H9 (cell line): ENCODE measurements at regions not wholly inside any gene's neighbourhood (a gene's known extent, or its start where the extent isn't known, plus 50 kb on each side); places are given as distances from the start of the nearest gene placed in this dataset.

ENCODE experiments used
- DNase-seq: peaks from one replicate; pipeline ENCODE4 v3.0.0-alpha.2; 2017
- H2AFZ ChIP-seq: one replicate; pipeline ENCODE4 v1.6.1; 2013; ENCODE audit warnings: mild to moderate bottlenecking, low read length, control low read depth, moderate library complexity
- H2AK5ac ChIP-seq: 2 replicates; pipeline ENCODE4 v1.6.1; 2013; ENCODE audit warnings: low read length, control low read depth, mixed read lengths; ENCODE audit not compliant: insufficient read length
- H2BK120ac ChIP-seq: one replicate; pipeline ENCODE4 v1.6.1; 2013; ENCODE audit warnings: low read depth, mild to moderate bottlenecking, low read length, control low read depth, inconsistent platforms; ENCODE audit not compliant: poor library complexity, severe bottlenecking
- H2BK12ac ChIP-seq: 2 replicates; pipeline ENCODE4 v1.6.1; 2013; ENCODE audit warnings: low read length, control low read depth, mixed read lengths, low read depth; ENCODE audit not compliant: insufficient read length
- H2BK15ac ChIP-seq: 2 replicates; pipeline ENCODE4 v1.6.1; 2013; ENCODE audit warnings: low read depth, low read length, control low read depth
- H2BK20ac ChIP-seq: one replicate; pipeline ENCODE4 v1.6.1; 2013; ENCODE audit warnings: low read depth, mild to moderate bottlenecking, low read length, control low read depth, inconsistent platforms; ENCODE audit not compliant: poor library complexity, severe bottlenecking
- H2BK5ac ChIP-seq: 2 replicates; pipeline ENCODE4 v1.6.1; 2013; ENCODE audit warnings: low read length, control low read depth, mixed read lengths; ENCODE audit not compliant: insufficient read length
- H3K14ac ChIP-seq: 2 replicates; pipeline ENCODE4 v1.6.1; 2013; ENCODE audit warnings: low read length, control low read depth; ENCODE audit not compliant: insufficient read depth
- H3K18ac ChIP-seq: 2 replicates; pipeline ENCODE4 v1.6.1; 2013; ENCODE audit warnings: low read depth, mild to moderate bottlenecking, mixed read lengths, low read length, control low read depth; ENCODE audit not compliant: insufficient read length
- H3K23ac ChIP-seq: 2 replicates; pipeline ENCODE4 v1.6.1; 2013; ENCODE audit warnings: low read length, control low read depth, mixed read lengths, low read depth; ENCODE audit not compliant: insufficient read length
- H3K23me2 ChIP-seq: 2 replicates; pipeline ENCODE4 v1.6.1; 2013; ENCODE audit warnings: low read depth, mild to moderate bottlenecking, mixed read lengths, low read length, control low read depth; ENCODE audit not compliant: insufficient read length, poor library complexity, severe bottlenecking
- H3K27ac ChIP-seq: 2 replicates; pipeline ENCODE4 v1.5.1; 2013; ENCODE audit warnings: low read length, control low read depth, mixed read lengths, low read depth; ENCODE audit not compliant: insufficient read length
- H3K27me3 ChIP-seq: 2 replicates; pipeline ENCODE4 v1.6.1; 2013; ENCODE audit warnings: low read length, control low read depth, inconsistent platforms; ENCODE audit not compliant: insufficient read depth
- H3K4ac ChIP-seq: 2 replicates; pipeline ENCODE4 v1.6.1; 2013; ENCODE audit warnings: low read depth, mild to moderate bottlenecking, control low read depth, inconsistent platforms, low read length, moderate library complexity
- H3K4me1 ChIP-seq: 2 replicates; pipeline ENCODE4 v1.6.1; 2013; ENCODE audit warnings: low read length, control low read depth, inconsistent platforms; ENCODE audit not compliant: insufficient read depth
- H3K4me2 ChIP-seq: 2 replicates; pipeline ENCODE4 v1.6.1; 2013; ENCODE audit warnings: low read length, control low read depth, mixed read lengths; ENCODE audit not compliant: insufficient read length, insufficient read depth
- H3K56ac ChIP-seq: 2 replicates; pipeline ENCODE4 v1.6.1; 2013; ENCODE audit warnings: low read depth, mild to moderate bottlenecking, mixed read lengths, low read length, control low read depth; ENCODE audit not compliant: insufficient read length
- H3K79me1 ChIP-seq: 2 replicates; pipeline ENCODE4 v1.6.1; 2013; ENCODE audit warnings: low read depth, mild to moderate bottlenecking, moderate library complexity, low read length, control low read depth, inconsistent platforms; ENCODE audit not compliant: insufficient read depth, poor library complexity, severe bottlenecking
- H3K79me2 ChIP-seq: 2 replicates; pipeline ENCODE4 v1.6.1; 2013; ENCODE audit warnings: low read length, control low read depth, inconsistent platforms; ENCODE audit not compliant: insufficient read depth
- H3K9ac ChIP-seq: 2 replicates; pipeline ENCODE4 v1.6.1; 2013; ENCODE audit warnings: low read length, control low read depth, mixed read lengths; ENCODE audit not compliant: insufficient read length; ENCODE audit errors: extremely low read depth
- H3K9me3 ChIP-seq: one replicate; pipeline ENCODE4 v1.6.1; 2013; ENCODE audit warnings: low read depth, low read length, inconsistent platforms; ENCODE audit not compliant: control insufficient read depth
- H3T11ph ChIP-seq: one replicate; pipeline ENCODE4 v1.6.1; 2013; ENCODE audit warnings: mild to moderate bottlenecking, low read length, control low read depth, inconsistent platforms
- H4K20me1 ChIP-seq: one replicate; pipeline ENCODE4 v1.6.1; 2013; ENCODE audit not compliant: control insufficient read depth, insufficient read length, insufficient read depth
- H4K5ac ChIP-seq: 2 replicates; pipeline ENCODE4 v1.6.1; 2013; ENCODE audit warnings: low read depth, mild to moderate bottlenecking, mixed read lengths, low read length, control low read depth; ENCODE audit not compliant: insufficient read length
- H4K8ac ChIP-seq: replicated peaks from 2 replicates; pipeline ENCODE4 v1.6.1; 2013; ENCODE audit warnings: low read length, control low read depth, mixed read lengths, low read depth; ENCODE audit not compliant: insufficient read length
- H4K91ac ChIP-seq: 2 replicates; pipeline ENCODE4 v1.6.1; 2013; ENCODE audit warnings: low read depth, mild to moderate bottlenecking, moderate library complexity, mixed read lengths, low read length, control low read depth; ENCODE audit not compliant: insufficient read length
- H3K27ac Mint-ChIP-seq, 3 experiments: 2 replicates in 2 of 3; 3 replicates in 1 of 3; pipeline ENCODE4 v1.8.0; 2020 to 2021; ENCODE audit warnings: mixed read lengths in 3 of 3, mild to moderate bottlenecking in 1 of 3, moderate library complexity in 1 of 3
- H3K27me3 Mint-ChIP-seq: 2 replicates; pipeline ENCODE4 v1.8.0; 2021; ENCODE audit warnings: low read depth, mild to moderate bottlenecking, moderate library complexity, mixed read lengths
- H3K36me3 Mint-ChIP-seq, 3 experiments: 2 replicates in 2 of 3; 3 replicates in 1 of 3; pipeline ENCODE4 v1.8.0; 2020 to 2021; ENCODE audit warnings: low read depth in 3 of 3, mixed read lengths in 3 of 3; ENCODE audit not compliant: insufficient read depth in 1 of 3
- H3K4me1 Mint-ChIP-seq, 2 experiments: 2 replicates each; pipeline ENCODE4 v1.8.0; 2020; ENCODE audit warnings: mixed read lengths in 2 of 2
- H3K4me3 Mint-ChIP-seq, 2 experiments: 2 replicates in 1 of 2; 3 replicates in 1 of 2; pipeline ENCODE4 v1.8.0; 2020 to 2021; ENCODE audit warnings: mild to moderate bottlenecking in 2 of 2, mixed read lengths in 2 of 2, moderate library complexity in 1 of 2
- H3K9me3 Mint-ChIP-seq, 2 experiments: 2 replicates in 1 of 2; 3 replicates in 1 of 2; pipeline ENCODE4 v1.8.0; 2020; ENCODE audit warnings: mild to moderate bottlenecking in 2 of 2, mixed read lengths in 2 of 2, moderate library complexity in 1 of 2
- CTCF ChIP-seq: fragments of 200-600 bp; sonication (generic); conservative IDR thresholded peaks from 3 replicates; pipeline ENCODE4 v1.8.0; 2021; ENCODE audit warnings: antibody characterized with exemption, mild to moderate bottlenecking
- WGBS: extraction: QIAGEN DNeasy Blood & Tissue Kit; methylation state at CpG from one replicate; pipeline ENCODE4 v1.1.7; 2013; ENCODE audit warnings: missing lambda C conversion rate, low lambda C conversion rate, mixed read lengths; ENCODE audit not compliant: insufficient read length; ENCODE audit errors: extremely low coverage; 5-methylcytosine and 5-hydroxymethylcytosine counted together

- H3K27me3 Mint-ChIP-seq = peaks cover 4% of the 10 kb centered on the region
- peaks cover 1 to 2% of the 10 kb centered on the region in 2 experiments; a peak in 2 of 4 replicates for H3K4me1 Mint-ChIP-seq
- H3K27ac Mint-ChIP-seq = no peak overlapping the region; a peak in 1 of 7 replicates
- Histone ChIP-seq H3K23ac (no peak overlapping the region), H2BK12ac (no peak overlapping the region), H3K27me3 (no peaks in the 10 kb centered on the region), H3K9me3 (no peaks in the 10 kb centered on the region), H2BK5ac (no peak overlapping the region), H4K5ac (no peak overlapping the region), H3K79me1 (no peaks in the 10 kb centered on the region), H3T11ph (no peak overlapping the region), H3K9ac (no peak overlapping the region), H3K14ac (no peak overlapping the region; the same call in 1 of the 2 replicates), H2AK5ac (no peak overlapping the region), H4K91ac (no peak overlapping the region), H3K4me1 (no peaks in the 10 kb centered on the region; the same call in 1 of the 2 replicates), H2BK15ac (no peak overlapping the region), H3K4me2 (no peak overlapping the region), H4K20me1 (no peaks in the 10 kb centered on the region), H4K8ac (no peak overlapping the region), H3K23me2 (no peaks in the 10 kb centered on the region), H3K56ac (no peak overlapping the region), H3K4ac (no peak overlapping the region), H2AFZ (no peak overlapping the region), H3K27ac (no peak overlapping the region), H3K79me2 (no peaks in the 10 kb centered on the region), H2BK120ac (no peak overlapping the region), H2BK20ac (no peak overlapping the region), H3K18ac (no peak overlapping the region)
- WGBS = no CpG with 5 or more reads among the region's 4 CpGs
- no peak for TF ChIP-seq CTCF
- DNase-seq = no peak
- H3K4me3 Mint-ChIP-seq = no peak overlapping the region
- H3K9me3 Mint-ChIP-seq = no peaks in the 10 kb centered on the region
- H3K36me3 Mint-ChIP-seq = no peaks in the 10 kb centered on the region
These were observed 133.4 kb upstream of the AGAP1 start for GRCh38 chr2:235360446-235360845.
